CD14-positive monocyte (primary cell): ENCODE measurements at regions not wholly inside any gene's neighbourhood (a gene's known extent, or its start where the extent isn't known, plus 50 kb on each side); places are given as distances from the start of the nearest gene placed in this dataset.

ENCODE experiments used
- DNase-seq, 3 donors: peaks; one replicate each; pipeline ENCODE4 v3.0.0-alpha.2; 2011 to 2022
- H2AFZ ChIP-seq: 2 replicates; pipeline ENCODE4 v1.6.0; 2012; ENCODE audit warnings: mild to moderate bottlenecking, low read depth, low read length, inconsistent platforms; ENCODE audit not compliant: insufficient read depth, poor library complexity, severe bottlenecking
- H3K27ac ChIP-seq, 2 donors: 1 replicate in 1 of 2; 2 replicates in 1 of 2; pipeline ENCODE4 v1.5.1; 2012 to 2013; ENCODE audit warnings: low read length in 2 of 2, control low read depth in 1 of 2, inconsistent platforms in 1 of 2, low read depth in 1 of 2, mild to moderate bottlenecking in 1 of 2
- H3K27me3 ChIP-seq, 2 donors: one replicate each; pipeline versions ENCODE4 v1.6.0 to v1.6.1; 2011 to 2013; ENCODE audit warnings: low read length in 2 of 2; ENCODE audit not compliant: control insufficient read depth in 2 of 2, insufficient read depth in 2 of 2
- H3K36me3 ChIP-seq, 2 donors: replicated peaks in 1 of 2; 1 replicate in 1 of 2; 2 replicates in 1 of 2; pipeline versions ENCODE4 v1.5.1 to v1.6.1; 2012 to 2013; ENCODE audit warnings: low read length in 2 of 2, control low read depth in 1 of 2, inconsistent platforms in 1 of 2, mild to moderate bottlenecking in 1 of 2; ENCODE audit not compliant: insufficient read depth in 2 of 2, control insufficient read depth in 1 of 2
- H3K4me1 ChIP-seq, 2 donors: 1 replicate in 1 of 2; 2 replicates in 1 of 2; pipeline versions ENCODE4 v1.5.1 to v1.6.1; 2012 to 2013; ENCODE audit warnings: low read length in 2 of 2, control low read depth in 1 of 2, inconsistent platforms in 1 of 2, mild to moderate bottlenecking in 1 of 2, moderate library complexity in 1 of 2; ENCODE audit not compliant: insufficient read depth in 2 of 2, control insufficient read depth in 1 of 2
- H3K4me2 ChIP-seq: replicated peaks from 2 replicates; pipeline ENCODE3; 2012; ENCODE audit warnings: low read length, moderate library complexity, mild to moderate bottlenecking; ENCODE audit not compliant: poor library complexity, severe bottlenecking; ENCODE audit errors: extremely low read depth
- H3K4me3 ChIP-seq, 3 experiments: fragments of 200-600 bp in 1 of 3; sonication (generic) in 1 of 3; replicated peaks in 1 of 3; 1 replicate in 2 of 3; 2 replicates in 1 of 3; pipeline ENCODE4 v1.5.1; 2011 to 2013; ENCODE audit warnings: low read length in 3 of 3, mild to moderate bottlenecking in 3 of 3, control low read depth in 2 of 3, low read depth in 2 of 3, inconsistent platforms in 1 of 3, moderate library complexity in 1 of 3
- H3K79me2 ChIP-seq: 2 replicates; pipeline ENCODE4 v1.6.0; 2012; ENCODE audit warnings: mild to moderate bottlenecking, control low read depth, inconsistent platforms, low read length, moderate library complexity; ENCODE audit not compliant: insufficient read depth
- H3K9ac ChIP-seq: 2 replicates; pipeline ENCODE4 v1.6.0; 2017; ENCODE audit warnings: low read length, mild to moderate bottlenecking; ENCODE audit not compliant: insufficient read depth, poor library complexity, severe bottlenecking
- H3K9me3 ChIP-seq, 2 donors: replicated peaks in 1 of 2; 1 replicate in 1 of 2; 2 replicates in 1 of 2; pipeline versions ENCODE4 v1.5.1 to v1.6.1; 2012 to 2013; ENCODE audit warnings: low read length in 2 of 2, control low read depth in 1 of 2; ENCODE audit not compliant: control insufficient read depth in 1 of 2, insufficient read depth in 1 of 2
- H4K20me1 ChIP-seq: 2 replicates; pipeline ENCODE4 v1.6.0; 2012; ENCODE audit warnings: mild to moderate bottlenecking, low read length, control low read depth, moderate library complexity; ENCODE audit not compliant: insufficient read depth
- H3K27ac Mint-ChIP-seq, 7 donors: one replicate each; pipeline ENCODE4 v1.8.0; 2020; ENCODE audit warnings: mild to moderate bottlenecking in 7 of 7, mixed read lengths in 7 of 7, moderate library complexity in 6 of 7, inconsistent platforms in 2 of 7
- H3K27me3 Mint-ChIP-seq, 3 donors: one replicate each; pipeline ENCODE4 v1.8.0; 2021 to 2022; ENCODE audit warnings: low read depth in 3 of 3, mild to moderate bottlenecking in 3 of 3, mixed read lengths in 3 of 3, moderate library complexity in 3 of 3, inconsistent platforms in 1 of 3
- H3K36me3 Mint-ChIP-seq, 2 donors: one replicate each; pipeline ENCODE4 v1.8.0; 2020; ENCODE audit warnings: mixed read lengths in 2 of 2, inconsistent platforms in 1 of 2, mild to moderate bottlenecking in 1 of 2
- H3K4me1 Mint-ChIP-seq: one replicate; pipeline ENCODE4 v1.8.0; 2020; ENCODE audit warnings: mild to moderate bottlenecking, mixed read lengths
- H3K4me3 Mint-ChIP-seq, 2 donors: one replicate each; pipeline ENCODE4 v1.8.0; 2020; ENCODE audit warnings: mild to moderate bottlenecking in 2 of 2, mixed read lengths in 2 of 2, moderate library complexity in 1 of 2
- H3K9me3 Mint-ChIP-seq, 7 donors: one replicate each; pipeline ENCODE4 v1.8.0; 2020 to 2022; ENCODE audit warnings: mixed read lengths in 7 of 7, mild to moderate bottlenecking in 6 of 7, moderate library complexity in 6 of 7, inconsistent platforms in 2 of 7
- CTCF ChIP-seq: fragments of 200-600 bp; IDR thresholded peaks from one replicate; pipeline ENCODE4 v1.8.0; 2022; ENCODE audit warnings: antibody characterized with exemption, mild to moderate bottlenecking
- WGBS: methylation state at CpG from one replicate; pipeline ENCODE4 v1.1.5; 2013; ENCODE audit warnings: missing lambda C conversion rate; ENCODE audit not compliant: insufficient coverage; 5-methylcytosine and 5-hydroxymethylcytosine counted together
- intact Hi-C, 2 donors: fragments of 100-400 bp; cut with micrococcal nuclease; formaldehyde crosslinking; loops; one replicate each; pipeline versions ENCODE4 v1.15.0 to v1.15.1; 2023

- Mint-ChIP-seq H3K27me3 (peaks cover 0 to 1% (median 0%) of the 10 kb centered on the region in 3 donors), H3K9me3 (peaks cover 0 to 2% (median 0%) of the 10 kb centered on the region in 7 donors), H3K4me3 (no peak overlapping the region), H3K27ac (no peak overlapping the region), H3K4me1 (no peaks in the 10 kb centered on the region), H3K36me3 (no peaks in the 10 kb centered on the region)
- no peak for DNase-seq
- intact Hi-C loops = no loop called here
- H3K9ac ChIP-seq = no peak overlapping the region
- H3K27ac ChIP-seq = no peak overlapping the region
- TF ChIP-seq CTCF = no peak
- H4K20me1 ChIP-seq = no peaks in the 10 kb centered on the region
- H2AFZ ChIP-seq = no peak overlapping the region
- H3K36me3 ChIP-seq = no peaks in the 10 kb centered on the region
- no peaks in the 10 kb centered on the region for H3K4me1 ChIP-seq
- H3K9me3 ChIP-seq = no peaks in the 10 kb centered on the region
- no CpG with 5 or more reads among the region's 3 CpGs for WGBS
- H3K27me3 ChIP-seq = no peaks in the 10 kb centered on the region
- H3K79me2 ChIP-seq = no peaks in the 10 kb centered on the region
- no peak overlapping the region for H3K4me3 ChIP-seq
- no peak overlapping the region for H3K4me2 ChIP-seq
These were observed 215.5 kb downstream of the NHLRC3 start for GRCh38 chr13:39253774-39254173.

GRCh38 chr13:39254601-39255000, 216.3 kb downstream of the NHLRC3 start:
- H3K79me2 ChIP-seq = no peaks in the 10 kb centered on the region
- Mint-ChIP-seq H3K27ac (no peak overlapping the region), H3K36me3 (no peaks in the 10 kb centered on the region), H3K9me3 (peaks cover 0 to 2% (median 0%) of the 10 kb centered on the region in 7 donors), H3K4me3 (no peak overlapping the region), H3K4me1 (no peaks in the 10 kb centered on the region), H3K27me3 (peaks cover under 1 to 1% (median 1%) of the 10 kb centered on the region in 3 donors)
- no peak for DNase-seq
- no peak overlapping the region for H3K4me3 ChIP-seq
- no peak for TF ChIP-seq CTCF
- H3K9ac ChIP-seq = no peak overlapping the region
- H2AFZ ChIP-seq = no peak overlapping the region
- no peak overlapping the region for H3K4me2 ChIP-seq
- no peaks in the 10 kb centered on the region for H4K20me1 ChIP-seq
- no peaks in the 10 kb centered on the region for H3K27me3 ChIP-seq
- no peaks in the 10 kb centered on the region for H3K36me3 ChIP-seq
- H3K9me3 ChIP-seq = no peaks in the 10 kb centered on the region
- WGBS = 85% methylated on average over 5 of the region's 5 CpGs
- intact Hi-C loops = no loop called here
- no peak overlapping the region for H3K27ac ChIP-seq
- no peaks in the 10 kb centered on the region for H3K4me1 ChIP-seq
